ENCODE measurements at regions not wholly inside any gene's neighbourhood (a gene's known extent, or its start where the extent isn't known, plus 50 kb on each side); places are given as distances from the start of the nearest gene placed in this dataset.
"Not testable (repeated sequence)": the region's sequence is repeated elsewhere in the genome, so short reads cannot be mapped to it uniquely, and the experiment has no call there.

DNA sequence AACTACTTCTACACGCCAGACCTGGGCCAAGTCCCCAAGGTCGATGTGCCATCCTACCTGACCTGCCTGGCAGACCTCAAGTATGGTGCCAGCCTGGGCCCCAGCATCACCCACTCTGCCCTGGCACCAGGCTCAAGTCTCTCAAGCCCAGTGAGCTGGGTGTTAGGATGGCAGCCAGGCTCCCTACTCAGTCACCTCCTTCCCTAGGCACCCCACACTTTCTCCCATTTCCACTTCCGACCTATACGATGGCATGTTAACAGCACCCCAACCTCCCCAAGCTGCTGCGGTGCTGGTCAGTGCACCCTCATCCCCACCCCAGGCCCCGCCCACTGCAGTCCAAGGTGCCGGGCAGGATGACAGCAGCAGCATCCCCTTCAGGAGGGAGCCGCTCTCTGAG is 191.4 kb downstream of the KLRB1 start:
- not testable (repeated sequence) for DNase-seq (ENCODE audit: low spot score in 2 of 2); FAIRE-seq

DNA sequence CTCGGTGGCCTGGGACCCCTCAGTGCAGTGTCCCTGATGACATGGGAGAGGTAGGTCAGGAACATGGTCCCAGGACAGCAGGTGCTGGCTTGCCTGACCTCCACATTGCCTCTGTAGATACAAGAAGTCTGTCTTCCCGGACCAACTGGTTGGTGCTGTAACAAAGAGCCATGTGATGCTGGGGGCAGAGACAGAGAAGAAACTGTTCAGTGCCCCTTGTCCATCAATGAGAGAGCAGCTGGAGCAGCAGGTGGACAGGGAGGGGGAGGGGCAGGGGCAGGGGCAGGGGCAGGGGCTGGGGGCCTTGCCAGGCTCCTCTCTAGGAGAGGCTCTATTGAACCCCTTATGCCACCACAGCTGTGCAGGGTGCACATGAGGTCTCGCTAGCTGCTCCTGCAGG is 191.8 kb downstream of the KLRB1 start:
- DNase-seq (ENCODE audit: low spot score in 2 of 2); FAIRE-seq: not testable (repeated sequence)

DNA sequence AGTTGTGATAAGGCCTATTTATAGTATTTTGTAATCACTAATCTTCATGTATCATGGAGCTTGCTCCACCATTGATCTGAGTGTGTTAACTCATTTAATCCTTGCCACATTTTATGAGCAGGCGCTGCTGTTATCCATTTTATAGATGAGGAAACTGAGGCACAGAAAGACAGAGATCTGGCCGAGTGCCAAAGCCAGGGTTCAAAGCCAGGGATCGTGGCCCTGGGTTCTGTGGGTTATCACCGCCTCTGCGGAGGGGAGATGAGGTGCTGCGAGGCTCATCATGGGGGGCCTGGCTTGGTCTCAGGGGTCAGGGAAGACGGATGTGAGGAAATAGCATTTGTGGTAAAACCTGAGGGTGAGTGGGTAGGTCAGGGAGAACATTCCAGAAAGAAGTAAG is 193.9 kb downstream of the KLRB1 start:
- not testable (repeated sequence) for FAIRE-seq; DNase-seq (ENCODE audit: low spot score in 2 of 2)

DNA sequence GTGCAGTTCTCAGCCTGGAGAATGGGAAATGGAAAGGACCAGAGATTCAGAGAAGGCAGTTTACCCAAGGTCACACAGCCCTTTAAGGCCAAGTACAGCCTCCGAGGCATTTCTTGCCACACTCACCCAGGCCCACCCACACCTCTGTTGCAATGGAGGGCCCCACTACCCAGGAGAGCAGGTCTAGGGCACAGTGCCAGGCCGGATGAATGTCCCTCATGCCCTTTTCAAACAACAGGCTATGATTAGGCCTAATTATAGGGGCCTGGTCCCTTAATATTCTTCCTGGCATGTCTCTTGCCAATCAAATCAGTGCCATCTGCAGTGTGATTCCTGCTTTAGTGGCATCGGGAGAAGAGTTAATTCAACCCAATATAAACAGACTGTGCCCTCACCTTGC is 195.3 kb downstream of the KLRB1 start:
- DNase-seq (ENCODE audit: low spot score in 2 of 2); FAIRE-seq: not testable (repeated sequence)

DNA sequence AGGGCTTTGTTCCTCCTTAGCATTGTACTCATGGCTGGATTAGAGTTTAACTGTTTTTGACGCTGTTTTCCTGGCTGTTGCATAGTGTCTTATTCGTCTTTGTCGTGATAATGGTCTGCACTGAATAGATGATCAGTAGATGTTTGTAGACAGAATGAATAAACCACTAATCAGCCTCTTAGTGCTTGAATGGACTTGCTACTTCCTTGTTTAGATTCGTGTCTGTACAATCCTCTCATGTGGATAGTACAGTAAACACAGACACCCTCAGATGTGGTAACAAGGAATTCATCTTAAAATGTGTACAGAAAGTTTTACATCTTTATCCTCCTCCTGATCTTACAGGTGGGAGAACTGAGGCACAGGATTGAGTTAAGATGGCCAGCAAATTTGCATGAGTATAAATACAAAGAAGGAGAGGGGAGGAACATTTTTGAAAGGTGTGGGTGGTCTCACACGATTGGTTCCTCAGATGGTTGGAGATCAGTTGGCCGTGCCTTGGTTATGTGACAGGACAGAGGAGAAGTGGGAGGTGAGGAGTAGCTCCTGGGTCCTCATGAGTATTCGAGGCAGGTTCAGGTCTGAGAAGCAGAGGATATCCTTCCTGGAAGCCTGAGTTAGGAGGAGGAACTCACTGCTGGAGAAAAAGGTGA is 196.0 kb downstream of the KLRB1 start:
- not testable (repeated sequence) for DNase-seq (ENCODE audit: low spot score in 2 of 2); FAIRE-seq

DNA sequence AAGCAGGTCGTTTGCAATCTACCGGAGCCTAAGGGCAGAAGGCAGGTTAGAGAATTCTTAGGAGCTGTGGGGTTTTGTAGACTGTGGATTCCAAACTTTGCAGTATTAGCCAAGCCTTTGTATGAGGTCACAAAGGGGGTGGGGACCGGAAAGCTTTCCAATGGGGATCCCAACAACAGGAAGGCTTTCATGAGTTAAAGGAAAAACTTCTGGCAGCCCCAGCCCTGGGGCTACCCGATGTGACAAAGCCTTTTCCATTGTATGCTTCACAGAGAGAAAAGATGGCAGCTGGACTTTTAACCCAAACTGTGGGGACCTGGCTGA is 199.2 kb upstream of the PZP start:
- not testable (repeated sequence) for FAIRE-seq; DNase-seq (ENCODE audit: low spot score in 2 of 2)

DNA sequence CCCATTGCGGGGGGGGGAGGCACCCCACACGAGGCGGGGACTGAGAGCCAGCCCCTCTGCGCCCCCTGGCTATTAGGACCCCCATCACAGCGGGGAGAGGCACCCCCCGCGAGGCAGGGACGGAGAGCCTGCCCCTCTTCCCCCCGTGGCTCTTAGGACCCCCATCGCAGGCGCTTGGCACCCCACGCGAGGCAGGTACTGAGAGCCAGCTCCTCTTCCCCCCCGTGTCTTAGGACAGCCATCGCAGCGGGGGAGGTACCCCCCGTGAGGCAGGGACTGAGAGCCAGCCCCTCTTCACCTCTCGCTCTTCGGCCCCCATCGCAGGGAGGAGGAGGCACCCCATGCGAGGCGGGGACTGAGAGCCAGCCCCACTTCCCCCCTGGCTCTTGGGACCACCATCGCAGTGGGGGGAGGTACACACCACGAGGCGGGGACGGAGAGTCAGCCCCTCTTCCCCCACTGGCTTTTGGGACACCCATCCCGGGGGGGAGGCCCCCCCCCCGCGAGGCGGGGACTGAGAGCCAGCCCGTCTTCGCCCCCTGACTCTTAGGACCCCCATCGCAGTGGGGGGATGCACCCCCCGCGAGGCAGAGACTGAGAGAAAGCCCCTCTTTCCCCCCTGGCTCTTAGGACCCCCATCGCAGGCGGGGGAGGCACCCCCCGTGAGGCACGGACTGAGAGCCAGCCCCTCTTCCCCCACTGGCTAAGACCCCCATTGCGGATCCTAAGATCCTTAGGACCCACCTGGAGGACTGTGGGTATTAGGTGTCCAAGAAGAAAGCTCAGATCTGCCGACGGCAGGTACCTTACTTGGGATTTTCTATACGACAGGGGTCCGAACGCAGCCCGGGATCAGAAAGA is 198.6 kb upstream of the PZP start:
- DNase-seq (ENCODE audit: low spot score in 2 of 2) (no peak), FAIRE-seq (no peak)

DNA sequence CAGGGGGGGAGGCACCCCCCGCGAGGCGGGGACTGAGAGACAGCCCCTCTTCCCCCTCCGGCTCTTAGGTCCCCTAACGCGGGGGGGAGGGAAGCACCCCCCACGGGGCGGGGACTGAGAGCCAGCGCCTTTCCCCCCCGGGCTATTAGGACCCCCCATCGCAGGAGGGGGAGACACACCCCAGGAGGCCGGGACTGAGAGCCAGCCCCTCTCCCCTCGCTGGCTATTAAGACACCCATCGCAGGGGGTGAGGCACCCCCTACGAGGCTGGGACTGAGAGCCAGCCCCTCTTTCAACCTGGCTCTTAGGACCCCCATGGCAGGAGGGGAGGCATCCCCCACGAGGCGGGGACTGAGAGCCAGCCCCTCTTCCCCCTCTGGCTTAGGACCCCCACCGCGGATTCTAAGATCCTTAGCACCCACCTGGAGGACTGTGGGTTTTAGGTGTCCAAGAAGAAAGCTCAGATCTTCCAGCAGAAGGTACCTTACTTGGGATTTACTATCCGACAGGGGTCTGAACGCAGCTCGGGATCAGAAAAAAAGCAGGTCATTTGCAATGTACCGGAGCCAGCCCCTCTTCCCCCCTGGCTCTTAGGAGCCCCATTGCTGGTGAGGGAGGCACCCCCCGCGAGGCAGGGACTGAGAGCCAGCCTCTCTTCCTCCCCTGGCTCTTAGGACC is 197.8 kb upstream of the PZP start:
- FAIRE-seq = no peak
- DNase-seq (ENCODE audit: low spot score in 2 of 2) = no peak

DNA sequence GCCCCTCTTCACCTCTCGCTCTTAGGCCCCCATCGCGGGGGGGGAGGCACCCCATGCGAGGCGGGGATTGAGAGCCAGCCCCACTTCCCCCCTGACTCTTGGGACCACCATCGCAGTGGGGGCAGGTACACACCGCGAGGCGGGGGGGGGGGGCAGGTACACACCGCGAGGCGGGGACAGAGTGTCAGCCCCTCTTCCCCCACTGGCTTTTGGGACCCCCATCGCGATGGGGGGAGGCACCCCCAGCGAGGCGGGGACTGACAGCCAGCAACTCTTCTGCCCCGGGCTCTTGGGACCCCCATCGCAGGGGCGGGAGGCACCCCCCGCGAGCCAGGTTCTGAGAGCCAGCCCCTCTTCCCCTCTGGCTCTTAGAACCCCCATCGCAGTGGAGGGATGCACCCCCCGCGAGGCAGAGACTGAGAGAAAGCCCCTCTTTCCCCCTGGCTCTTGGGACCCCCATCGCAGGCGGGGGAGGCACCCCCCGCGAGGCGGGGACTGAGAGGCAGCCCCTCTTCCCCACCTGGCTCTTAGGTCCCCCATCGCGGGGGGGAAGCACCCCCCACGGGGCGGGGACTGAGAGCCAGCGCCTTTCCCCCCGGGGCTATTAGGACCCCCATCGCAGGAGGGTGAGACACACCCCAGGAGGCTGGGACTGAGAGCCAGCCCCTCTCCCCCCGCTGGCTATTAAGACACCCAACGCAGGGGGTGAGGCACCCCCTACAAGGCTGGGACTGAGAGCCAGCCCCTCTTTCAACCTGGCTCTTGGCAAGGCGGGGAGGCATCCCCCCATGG is 196.5 kb upstream of the PZP start:
- no peak for FAIRE-seq

DNA sequence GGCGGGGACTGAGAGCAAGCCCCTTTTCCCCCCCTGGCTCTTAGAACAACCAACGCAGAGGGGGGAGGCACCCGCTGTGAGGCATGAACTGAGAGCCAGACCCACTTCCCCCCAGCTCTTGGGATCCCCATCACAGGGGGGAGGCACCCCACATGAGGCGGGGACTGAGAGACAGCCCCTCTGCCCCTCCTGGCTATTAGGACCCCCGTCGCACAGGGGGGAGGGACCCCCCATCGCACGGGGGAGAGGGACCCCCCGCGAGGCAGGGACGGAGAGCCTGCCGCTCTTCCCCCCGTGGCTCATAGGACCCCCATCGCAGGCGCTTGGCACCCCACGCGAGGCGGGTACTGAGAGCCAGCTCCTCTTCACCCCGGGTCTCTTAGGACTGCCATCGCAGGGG is 195.8 kb upstream of the PZP start:
- FAIRE-seq = no peak
- DNase-seq (ENCODE audit: low spot score in 2 of 2) = no peak

More for the DNA sequence above, 196.5 kb upstream of the PZP start:
- DNase-seq (ENCODE audit: low spot score in 2 of 2) = no peak

DNA sequence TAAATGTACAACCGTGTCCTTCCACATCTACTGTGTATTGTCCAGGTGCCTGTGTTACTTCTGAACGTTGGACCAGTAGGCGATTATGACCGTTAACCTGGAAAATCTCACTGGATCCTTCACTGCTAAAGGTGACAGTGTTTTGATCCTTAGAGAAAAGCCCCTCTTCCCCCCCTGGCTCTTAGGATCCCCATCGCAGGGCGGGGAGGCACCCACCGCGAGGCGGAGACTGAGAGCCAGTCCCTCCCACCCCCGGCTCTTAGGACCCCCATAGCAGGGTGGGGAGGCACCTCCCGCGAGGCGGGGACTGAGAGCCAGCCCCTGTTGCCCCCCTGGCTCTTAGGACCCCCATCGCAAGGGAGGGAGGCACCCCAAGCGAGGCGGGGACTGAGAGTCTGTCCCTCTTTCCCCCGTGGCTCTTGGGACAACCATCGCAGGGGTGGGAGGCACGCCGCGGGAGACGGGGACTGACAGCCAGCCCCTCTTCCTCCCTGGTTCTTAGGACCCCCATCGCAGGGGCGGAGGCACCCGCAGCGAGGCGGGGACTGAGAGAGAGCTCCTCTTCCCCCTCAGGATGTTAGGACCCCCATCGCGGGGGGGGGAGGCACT is 194.3 kb upstream of the PZP start:
- FAIRE-seq; DNase-seq (ENCODE audit: low spot score in 2 of 2): not testable (repeated sequence)

DNA sequence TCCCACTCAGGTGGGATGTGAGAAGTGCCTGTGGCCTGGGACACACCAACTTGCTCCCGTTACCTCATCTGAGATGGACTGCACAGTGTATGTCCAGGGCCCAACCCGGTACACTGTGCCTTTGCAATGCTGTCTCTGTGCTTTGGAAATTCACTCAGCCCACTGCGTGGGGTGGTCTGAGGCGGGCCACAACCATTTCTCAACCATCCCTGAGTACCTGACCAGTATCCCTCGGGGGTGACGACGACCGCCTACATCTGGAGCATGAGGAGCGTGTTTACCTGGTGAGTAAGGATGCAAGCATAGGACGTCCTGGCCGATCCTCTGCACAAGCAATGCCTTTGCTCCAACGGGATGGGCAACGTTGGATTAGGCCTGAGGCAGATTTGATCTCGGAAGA is 188.2 kb upstream of the PZP start:
- not testable (repeated sequence) for FAIRE-seq

DNA sequence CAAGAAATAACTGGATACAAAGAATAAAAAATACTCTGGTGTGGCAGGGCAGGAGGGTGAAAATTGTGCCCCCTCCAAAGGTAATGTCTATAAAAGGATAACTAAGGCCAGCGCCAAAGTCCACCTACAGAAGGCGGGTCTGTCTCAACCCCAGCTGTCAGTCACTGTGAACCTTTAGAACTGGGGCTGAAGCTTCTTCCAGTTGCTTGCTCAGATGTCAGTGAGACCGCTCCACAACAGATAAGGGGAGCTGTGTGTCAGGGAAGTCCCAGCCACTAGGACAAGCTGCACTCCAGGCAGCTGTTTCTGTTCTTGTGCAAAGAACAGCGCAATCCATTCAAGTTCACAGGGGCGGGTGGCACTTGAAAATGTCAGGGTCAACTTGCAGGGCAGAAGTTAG is 187.0 kb upstream of the PZP start:
- not testable (repeated sequence) for FAIRE-seq; DNase-seq (ENCODE audit: low spot score in 2 of 2)

More for the DNA sequence above, 188.2 kb upstream of the PZP start:
- not testable (repeated sequence) for DNase-seq (ENCODE audit: low spot score in 2 of 2)

DNA sequence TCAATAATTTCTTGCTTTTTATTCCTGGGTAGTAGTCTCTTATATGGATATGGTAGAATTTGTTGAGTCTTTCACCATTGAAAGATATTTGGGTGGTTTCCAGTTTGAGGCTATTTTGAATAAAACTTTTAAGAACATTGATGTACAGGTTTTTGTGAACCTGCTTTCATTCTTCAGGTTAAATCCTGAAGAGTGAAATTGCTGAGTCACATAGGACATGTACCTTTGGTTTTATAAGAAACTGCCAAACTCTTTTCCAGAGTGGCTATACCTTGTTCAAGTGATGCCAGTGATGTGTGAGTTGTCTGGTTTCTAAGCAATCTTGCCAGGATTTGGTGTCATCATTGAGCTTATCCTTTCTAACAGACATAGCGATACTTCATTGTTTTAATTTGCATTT is 184.6 kb upstream of the PZP start:
- DNase-seq (ENCODE audit: low spot score in 2 of 2) (no peak), FAIRE-seq (no peak)

DNA sequence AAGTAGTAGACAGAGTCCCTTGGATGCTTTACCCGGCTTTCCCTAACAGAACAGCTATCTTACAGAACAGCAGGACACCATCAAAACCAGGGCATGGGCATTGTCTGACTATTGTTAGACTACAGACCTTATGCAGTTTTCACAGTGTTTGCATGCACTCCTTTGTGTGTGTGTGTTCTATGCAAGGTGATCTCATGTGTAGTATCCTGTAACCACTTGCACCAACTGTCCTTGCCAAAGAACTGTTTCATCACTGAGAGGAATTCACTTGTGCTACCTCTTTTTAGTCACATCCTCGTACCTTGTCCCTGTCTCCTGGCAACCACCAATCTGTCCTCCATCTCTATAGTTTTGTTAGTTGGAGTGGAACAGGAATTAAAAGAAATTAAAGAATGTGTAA is 183.6 kb upstream of the PZP start:
- DNase-seq (ENCODE audit: low spot score in 2 of 2) (no peak), FAIRE-seq (no peak)

DNA sequence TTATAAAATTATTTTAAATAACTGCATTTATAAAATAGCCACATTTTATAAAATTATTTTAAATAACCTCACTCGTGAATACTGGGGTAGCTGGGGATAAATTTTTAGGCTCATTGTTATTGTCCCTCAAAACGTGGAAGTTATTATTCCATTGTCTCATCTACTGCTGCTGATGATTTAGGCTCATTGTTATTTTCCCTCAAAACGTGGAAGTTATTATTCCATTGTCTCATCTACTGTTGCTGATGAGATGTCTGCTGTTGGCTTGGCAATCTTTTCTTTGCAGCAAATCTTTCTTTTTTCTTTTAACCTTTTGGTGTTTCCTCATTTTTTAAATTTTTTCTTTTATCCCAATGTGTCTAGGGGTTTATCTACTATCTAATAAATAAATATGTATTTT is 182.6 kb upstream of the PZP start:
- FAIRE-seq = no peak
- DNase-seq (ENCODE audit: low spot score in 2 of 2) = no peak

DNA sequence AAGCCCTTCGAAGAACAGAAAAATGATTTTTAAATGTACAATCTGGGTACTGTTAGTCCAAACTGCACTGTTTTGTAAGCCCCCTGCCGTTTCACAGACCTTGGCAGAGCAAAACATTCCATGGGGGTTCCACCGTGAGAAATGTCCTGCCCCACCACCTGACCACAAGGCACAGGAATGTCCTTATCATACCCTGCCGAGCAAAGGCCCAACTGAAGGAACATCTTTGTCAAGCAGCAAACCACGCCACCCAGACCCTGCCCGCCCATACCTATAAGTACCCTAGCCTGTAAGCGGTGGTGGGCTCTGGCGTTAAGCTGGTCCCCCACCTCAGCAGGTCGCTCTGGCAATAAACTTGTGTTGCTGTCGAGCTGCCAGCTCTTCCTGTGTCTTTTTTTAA is 181.6 kb upstream of the PZP start:
- no peak for FAIRE-seq
- DNase-seq (ENCODE audit: low spot score in 2 of 2) = no peak

DNA sequence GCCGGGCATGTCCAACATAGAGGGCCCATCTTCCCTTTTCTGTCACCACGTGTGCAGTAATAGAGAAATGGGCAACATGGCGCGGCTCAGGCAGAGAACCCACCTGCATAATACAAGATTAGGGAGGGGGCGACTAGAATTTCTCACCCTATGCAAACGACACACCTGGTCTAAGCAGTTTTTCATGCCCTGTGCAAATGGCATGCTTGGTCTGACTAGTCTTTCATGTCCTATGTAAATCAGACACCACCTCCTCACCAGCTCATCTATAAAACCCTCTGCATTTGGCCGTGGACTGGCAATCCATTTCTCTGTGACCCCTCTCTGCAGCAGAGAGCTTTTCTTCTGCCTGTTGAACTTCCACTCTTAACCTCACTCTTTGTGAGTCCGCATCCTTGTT is 180.2 kb upstream of the PZP start:
- FAIRE-seq = no peak
- no peak for DNase-seq (ENCODE audit: low spot score in 2 of 2)

DNA sequence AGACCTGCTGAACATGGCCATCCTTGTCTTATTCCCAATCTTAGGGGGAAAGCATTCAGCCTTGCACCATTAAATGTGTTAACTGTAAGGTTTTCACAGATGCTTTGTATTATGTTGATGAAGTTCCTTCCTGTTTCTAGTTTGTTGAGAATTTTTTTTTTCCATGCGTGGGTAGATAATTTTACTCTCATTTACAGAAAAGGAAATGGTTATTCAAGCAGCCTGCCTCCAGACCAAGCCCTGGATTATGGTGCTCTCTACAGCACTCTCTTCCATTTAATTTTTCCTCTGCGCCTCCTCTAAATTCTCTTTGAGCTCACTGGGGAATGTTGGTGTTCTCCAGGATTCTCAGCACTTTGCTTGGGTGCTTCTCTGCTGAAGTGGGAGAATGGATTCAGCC is 179.3 kb upstream of the PZP start:
- DNase-seq (ENCODE audit: low spot score in 2 of 2) (no peak), FAIRE-seq (no peak)

DNA sequence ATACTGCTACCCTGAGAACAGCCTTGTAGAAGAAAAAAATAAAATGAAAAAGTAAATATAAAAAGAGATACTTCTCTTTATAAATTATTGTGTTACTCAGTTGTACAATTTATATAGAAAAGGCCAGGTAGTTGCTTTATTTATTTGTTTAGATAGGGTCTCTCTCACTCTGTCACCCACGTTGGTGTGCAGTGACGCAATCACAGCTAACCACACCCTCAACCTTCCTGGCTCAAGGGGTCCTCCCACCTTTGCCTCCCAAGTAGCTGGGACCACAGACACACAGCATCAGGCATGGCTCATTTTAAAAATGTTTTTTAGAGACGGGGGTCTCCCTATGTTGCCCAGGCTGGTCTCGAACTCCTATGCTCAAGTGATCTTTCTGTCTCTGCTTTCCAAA is 175.4 kb upstream of the PZP start:
- FAIRE-seq (no peak), DNase-seq (ENCODE audit: low spot score in 2 of 2) (no peak)

Measured in frontal cortex (tissue), 3 donors.